WTC11 (cell line): ENCODE measurements at regions not wholly inside any gene's neighbourhood (a gene's known extent, or its start where the extent isn't known, plus 50 kb on each side); places are given as distances from the start of the nearest gene placed in this dataset.

Experiments
- ATAC-seq: fragments of 200-7000 bp; cut with Tn5 transposase; 2 replicates; pipeline ENCODE4 v1.10.0; 2021; ENCODE audit warnings: mild to moderate bottlenecking, moderate library complexity
- CTCF ChIA-PET: fragments of 300-600 bp; sonication (Branson Sonifier 250); formaldehyde crosslinking; loops from one replicate; lab custom pipeline; 2021; ENCODE audit warnings: antibody characterized with exemption; lab: Charles Lee
- POLR2A ChIA-PET: fragments of 350-600 bp; sonication (Branson Sonifier 250); formaldehyde crosslinking; loops from one replicate; lab custom pipeline; 2021; ENCODE audit warnings: antibody characterized with exemption; lab: Charles Lee
- DNase-seq: peaks from one replicate; pipeline ENCODE4 v3.0.0; 2021; ENCODE audit warnings: low spot score
- H3K27ac Mint-ChIP-seq: 2 replicates; pipeline ENCODE4 v1.8.0; 2021; ENCODE audit warnings: mixed read lengths
- H3K27me3 Mint-ChIP-seq: 2 replicates; pipeline ENCODE4 v1.8.0; 2021; ENCODE audit warnings: low read depth, mild to moderate bottlenecking, moderate library complexity, mixed read lengths
- H3K36me3 Mint-ChIP-seq: 2 replicates; pipeline ENCODE4 v1.8.0; 2021; ENCODE audit warnings: mixed read lengths
- H3K4me1 Mint-ChIP-seq: 2 replicates; pipeline ENCODE4 v1.8.0; 2022; ENCODE audit warnings: mixed read lengths
- H3K4me3 Mint-ChIP-seq: 2 replicates; pipeline ENCODE4 v1.8.0; 2021; ENCODE audit warnings: mild to moderate bottlenecking, moderate library complexity, mixed read lengths
- H3K9me3 Mint-ChIP-seq: 2 replicates; pipeline ENCODE4 v1.8.0; 2021; ENCODE audit warnings: mixed read lengths
- AFF4 ChIP-seq: sonication (generic); formaldehyde crosslinking; IDR thresholded peaks from 2 replicates; pipeline ENCODE4 v1.8.1; 2023; ENCODE audit warnings: mild to moderate bottlenecking, missing genetic modification reagents, borderline replicate concordance
- AR ChIP-seq: fragments of 250-450 bp; sonication (Bioruptor Pico); IDR thresholded peaks from 2 replicates; pipeline ENCODE4 v1.9.0; 2021; ENCODE audit warnings: mild to moderate bottlenecking
- CREM ChIP-seq: sonication (generic); formaldehyde crosslinking; IDR thresholded peaks from 2 replicates; pipeline ENCODE4 v1.8.1; 2022; ENCODE audit warnings: mild to moderate bottlenecking, missing genetic modification reagents, moderate library complexity
- E2F1 ChIP-seq: sonication (generic); formaldehyde crosslinking; IDR thresholded peaks from 2 replicates; pipeline ENCODE4 v1.8.0; 2022; ENCODE audit warnings: mild to moderate bottlenecking, missing genetic modification reagents
- E2F4 ChIP-seq: sonication (generic); formaldehyde crosslinking; IDR thresholded peaks from 2 replicates; pipeline ENCODE4 v1.8.1; 2022; ENCODE audit warnings: low read depth, mild to moderate bottlenecking, moderate library complexity, missing genetic modification reagents, borderline replicate concordance
- E2F5 ChIP-seq: sonication (generic); formaldehyde crosslinking; IDR thresholded peaks from 2 replicates; pipeline ENCODE4 v1.8.1; 2022; ENCODE audit warnings: mild to moderate bottlenecking, moderate library complexity, missing genetic modification reagents
- FOXK1 ChIP-seq: sonication (generic); formaldehyde crosslinking; IDR thresholded peaks from 2 replicates; pipeline ENCODE4 v1.8.0; 2022; ENCODE audit warnings: mild to moderate bottlenecking, moderate library complexity, missing genetic modification reagents
- FOXP1 ChIP-seq: sonication (generic); formaldehyde crosslinking; IDR thresholded peaks from 2 replicates; pipeline ENCODE4 v1.8.0; 2022; ENCODE audit warnings: missing genetic modification reagents, mild to moderate bottlenecking, moderate library complexity, borderline replicate concordance
- GABPB1 ChIP-seq: sonication (generic); formaldehyde crosslinking; IDR thresholded peaks from 2 replicates; pipeline ENCODE4 v1.8.1; 2023; ENCODE audit warnings: mild to moderate bottlenecking, missing genetic modification reagents
- IRF2 ChIP-seq: sonication (generic); formaldehyde crosslinking; IDR thresholded peaks from 2 replicates; pipeline ENCODE4 v1.8.0; 2022; ENCODE audit warnings: low read depth, missing genetic modification reagents, borderline replicate concordance
- MLX ChIP-seq: sonication (generic); formaldehyde crosslinking; IDR thresholded peaks from 2 replicates; pipeline ENCODE4 v1.8.1; 2023; ENCODE audit warnings: mild to moderate bottlenecking, missing genetic modification reagents, moderate library complexity
- MXD4 ChIP-seq: fragments of 250-450 bp; sonication (Bioruptor Pico); IDR thresholded peaks from 2 replicates; pipeline ENCODE4 v1.8.0; 2021; ENCODE audit warnings: mild to moderate bottlenecking, moderate library complexity, borderline replicate concordance
- NR1H2 ChIP-seq: sonication (generic); formaldehyde crosslinking; IDR thresholded peaks from 2 replicates; pipeline ENCODE4 v1.9.0; 2021; ENCODE audit warnings: mild to moderate bottlenecking, moderate library complexity, missing genetic modification reagents
- SMAD3 ChIP-seq: sonication (generic); formaldehyde crosslinking; IDR thresholded peaks from 2 replicates; pipeline ENCODE4 v1.8.0; 2022; ENCODE audit warnings: missing genetic modification reagents, mild to moderate bottlenecking, borderline replicate concordance
- ZNF317 ChIP-seq: sonication (generic); formaldehyde crosslinking; IDR thresholded peaks from 2 replicates; pipeline ENCODE4 v1.8.1; 2023; ENCODE audit warnings: low read depth, mild to moderate bottlenecking, moderate library complexity, missing genetic modification reagents, borderline replicate concordance
- ZNF396 ChIP-seq: fragments of 250-450 bp; sonication (Bioruptor Pico); IDR thresholded peaks from 2 replicates; pipeline ENCODE4 v1.8.0; 2021; ENCODE audit warnings: mild to moderate bottlenecking, moderate library complexity, borderline replicate concordance
- ZNF416 ChIP-seq: fragments of 250-450 bp; sonication (Bioruptor Pico); IDR thresholded peaks from 2 replicates; pipeline ENCODE4 v1.9.0; 2021; ENCODE audit warnings: mild to moderate bottlenecking, inconsistent platforms

GRCh38 chr4:53705151-53705764 lies 114.0 kb upstream of the LNX1 start (continued):
- TF ChIP-seq AFF4 (no peak), E2F1 (CRISPR knock-in tag) (no peak), SMAD3 (CRISPR knock-in tag) (no peak), FOXP1 (CRISPR knock-in tag) (no peak), CREM (CRISPR knock-in tag) (no peak)

GRCh38 chr4:53704329-53704728 lies 113.0 kb upstream of the LNX1 start:
- no peak for ATAC-seq
- H3K9me3 Mint-ChIP-seq: peaks cover 10% of the 10 kb centered on the region; the same call in 1 of the 2 replicates
- POLR2A ChIA-PET: no interaction called here

GRCh38 chr4:53703267-53703655 lies 112.0 kb upstream of the LNX1 start:
- DNase-seq: no peak
- no peak for ATAC-seq
- Mint-ChIP-seq H3K4me3 (no peak overlapping the region), H3K36me3 (no peaks in the 10 kb centered on the region), H3K27ac (no peak overlapping the region), H3K4me1 (peaks cover 22% of the 10 kb centered on the region), H3K9me3 (peaks cover 9% of the 10 kb centered on the region; the same call in 1 of the 2 replicates), H3K27me3 (no peaks in the 10 kb centered on the region)
- CTCF ChIA-PET: interaction anchor here (0.6 to 1.9 kb wide), 7 partner anchors 20 to 832 kb away, joined by 3 to 26 read pairs (median 3); no protein-coding TSS in a partner anchor
- POLR2A ChIA-PET: no interaction called here
- TF ChIP-seq NR1H2 (CRISPR knock-in tag) (no peak), MXD4 (CRISPR knock-in tag) (no peak), ZNF396 (CRISPR knock-in tag) (no peak), ZNF416 (CRISPR knock-in tag) (no peak), E2F1 (CRISPR knock-in tag) (no peak), MLX (no peak), AR (CRISPR knock-in tag) (no peak), E2F5 (CRISPR knock-in tag) (no peak), ZNF317 (CRISPR knock-in tag) (no peak)

More at GRCh38 chr4:53704329-53704728, 113.0 kb upstream of the LNX1 start:
- Mint-ChIP-seq H3K27me3 (no peaks in the 10 kb centered on the region), H3K27ac (no peak overlapping the region), H3K4me3 (no peak overlapping the region), H3K36me3 (no peaks in the 10 kb centered on the region), H3K4me1 (peaks cover 23% of the 10 kb centered on the region)
- TF ChIP-seq E2F4 (CRISPR knock-in tag) (no peak), E2F1 (CRISPR knock-in tag) (no peak), FOXK1 (CRISPR knock-in tag) (no peak), GABPB1 (no peak), IRF2 (no peak)
- DNase-seq: no peak
- CTCF ChIA-PET: no interaction called here
